PC-3 (cell line): ENCODE measurements at regions not wholly inside any gene's neighbourhood (a gene's known extent, or its start where the extent isn't known, plus 50 kb on each side); places are given as distances from the start of the nearest gene placed in this dataset.
"Not testable (repeated sequence)": the region's sequence is repeated elsewhere in the genome, so short reads cannot be mapped to it uniquely, and the experiment has no call there.

Experiments used
- ATAC-seq: fragments of 200-7000 bp; cut with Tn5 transposase; 2 replicates; pipeline ENCODE4 v1.9.1; 2020; ENCODE audit warnings: mild to moderate bottlenecking, moderate library complexity
- BruUV-seq: library from RNA; stranded (reverse); fragments of 400-500 nt; replicated peaks from 2 replicates; lab custom pipeline; 2021; lab: Mats Ljungman, UMichigan
- CTCF ChIA-PET: fragments of 300-600 bp; sonication (Branson Sonifier 250); formaldehyde crosslinking; loops from one replicate; lab custom pipeline; 2022; ENCODE audit warnings: antibody characterized with exemption; lab: Charles Lee
- POLR2A ChIA-PET: fragments of 300-600 bp; sonication (Branson Sonifier 250); formaldehyde crosslinking; loops from one replicate; lab custom pipeline; 2022; ENCODE audit warnings: antibody characterized with exemption; ENCODE audit not compliant: unreplicated experiment; lab: Charles Lee
- DNase-seq: peaks from one replicate; pipeline ENCODE4 v3.0.0-alpha.2; 2015
- H2AFZ ChIP-seq: fragments of 300-600 bp; sonication (generic); 2 replicates; pipeline ENCODE4 v1.6.0; 2016; ENCODE audit warnings: antibody characterized with exemption, low read length
- H3F3A ChIP-seq: fragments of 300-600 bp; sonication (generic); one replicate; pipeline ENCODE4 v1.6.0; 2017; ENCODE audit warnings: antibody characterized with exemption, low read length, control low read depth, mild to moderate bottlenecking; ENCODE audit not compliant: unreplicated experiment
- H3K27ac ChIP-seq: fragments of 300-600 bp; sonication (generic); 2 replicates; pipeline ENCODE4 v1.5.1; 2016; ENCODE audit warnings: mild to moderate bottlenecking, low read length
- H3K27me3 ChIP-seq: fragments of 300-600 bp; sonication (generic); 2 replicates; pipeline ENCODE4 v1.6.1; 2016; ENCODE audit warnings: low read length, mixed read lengths
- H3K36me3 ChIP-seq: fragments of 300-600 bp; sonication (generic); 2 replicates; pipeline ENCODE4 v1.6.1; 2016; ENCODE audit warnings: low read depth, mixed run types, low read length, mixed read lengths
- H3K4me1 ChIP-seq: fragments of 300-600 bp; sonication (generic); 2 replicates; pipeline ENCODE4 v1.5.1; 2016; ENCODE audit warnings: low read length; ENCODE audit not compliant: insufficient read depth
- H3K4me2 ChIP-seq: fragments of 300-600 bp; sonication (generic); 2 replicates; pipeline ENCODE4 v1.6.0; 2016; ENCODE audit warnings: low read length
- H3K4me3 ChIP-seq: fragments of 300-600 bp; sonication (generic); 2 replicates; pipeline ENCODE4 v1.5.1; 2016; ENCODE audit warnings: mild to moderate bottlenecking, low read length, mixed read lengths
- H3K79me2 ChIP-seq: fragments of 300-600 bp; sonication (generic); 2 replicates; pipeline ENCODE4 v1.6.1; 2017; ENCODE audit warnings: low read length, mixed read lengths
- H3K9ac ChIP-seq: fragments of 300-600 bp; sonication (generic); 2 replicates; pipeline ENCODE4 v1.6.0; 2016; ENCODE audit warnings: mild to moderate bottlenecking, low read length
- H3K9me2 ChIP-seq: fragments of 300-600 bp; sonication (generic); replicated peaks from 2 replicates; pipeline ENCODE4 v1.6.1; 2016; ENCODE audit warnings: mixed run types, low read length, mixed read lengths
- H3K9me3 ChIP-seq: fragments of 300-600 bp; sonication (generic); 2 replicates; pipeline ENCODE4 v1.6.1; 2016; ENCODE audit warnings: low read length, mixed read lengths
- H4K20me1 ChIP-seq: fragments of 300-600 bp; sonication (generic); 2 replicates; pipeline ENCODE4 v1.6.1; 2016; ENCODE audit warnings: low read length, mixed read lengths
- EZH2 ChIP-seq: fragments of 300-600 bp; sonication (generic); IDR thresholded peaks from one replicate; pipeline ENCODE4 v1.6.1; 2017; ENCODE audit warnings: antibody characterized with exemption, mild to moderate bottlenecking, low read length; ENCODE audit not compliant: unreplicated experiment
- EZH2phosphoT487 ChIP-seq: fragments of 300-600 bp; sonication (generic); IDR thresholded peaks from 2 replicates; pipeline ENCODE4 v1.6.1; 2018; ENCODE audit warnings: mild to moderate bottlenecking, antibody characterized with exemption, low read length, borderline replicate concordance
- intact Hi-C: fragments of 100-400 bp; cut with micrococcal nuclease; formaldehyde crosslinking; loops from 2 replicates; pipeline ENCODE4 v1.9.0; 2023
- TF ChIP-seq, protein P1 (sequence below): fragments of 300-600 bp; sonication (generic); conservative IDR thresholded peaks from 2 replicates; pipeline ENCODE4 v1.5.1; 2017; ENCODE audit warnings: antibody characterized with exemption, low read depth, mild to moderate bottlenecking, low read length

- no peaks in the 10 kb centered on the region for H3K36me3 ChIP-seq
- TF ChIP-seq, protein P1, sequence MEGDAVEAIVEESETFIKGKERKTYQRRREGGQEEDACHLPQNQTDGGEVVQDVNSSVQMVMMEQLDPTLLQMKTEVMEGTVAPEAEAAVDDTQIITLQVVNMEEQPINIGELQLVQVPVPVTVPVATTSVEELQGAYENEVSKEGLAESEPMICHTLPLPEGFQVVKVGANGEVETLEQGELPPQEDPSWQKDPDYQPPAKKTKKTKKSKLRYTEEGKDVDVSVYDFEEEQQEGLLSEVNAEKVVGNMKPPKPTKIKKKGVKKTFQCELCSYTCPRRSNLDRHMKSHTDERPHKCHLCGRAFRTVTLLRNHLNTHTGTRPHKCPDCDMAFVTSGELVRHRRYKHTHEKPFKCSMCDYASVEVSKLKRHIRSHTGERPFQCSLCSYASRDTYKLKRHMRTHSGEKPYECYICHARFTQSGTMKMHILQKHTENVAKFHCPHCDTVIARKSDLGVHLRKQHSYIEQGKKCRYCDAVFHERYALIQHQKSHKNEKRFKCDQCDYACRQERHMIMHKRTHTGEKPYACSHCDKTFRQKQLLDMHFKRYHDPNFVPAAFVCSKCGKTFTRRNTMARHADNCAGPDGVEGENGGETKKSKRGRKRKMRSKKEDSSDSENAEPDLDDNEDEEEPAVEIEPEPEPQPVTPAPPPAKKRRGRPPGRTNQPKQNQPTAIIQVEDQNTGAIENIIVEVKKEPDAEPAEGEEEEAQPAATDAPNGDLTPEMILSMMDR = no peak
- TF ChIP-seq EZH2 = no peak
- TF ChIP-seq EZH2phosphoT487 = no peak
- H3K9ac ChIP-seq = no peak overlapping the region
- intact Hi-C loops = no loop called here
- H3K79me2 ChIP-seq = no peaks in the 10 kb centered on the region
- CTCF ChIA-PET = no interaction called here
- no peaks in the 10 kb centered on the region for H3K9me3 ChIP-seq
- no peak overlapping the region for H3K4me2 ChIP-seq
- H3K4me3 ChIP-seq = no peak overlapping the region
- no peak for ATAC-seq
- H3K27me3 ChIP-seq = no peaks in the 10 kb centered on the region
- no peaks in the 10 kb centered on the region for H4K20me1 ChIP-seq
- no peaks in the 10 kb centered on the region for H3F3A ChIP-seq
- no peak for DNase-seq
- POLR2A ChIA-PET = no interaction called here
- H3K9me2 ChIP-seq = no peaks in the 10 kb centered on the region
- no peak overlapping the region for H2AFZ ChIP-seq
- no TSS peak for BruUV-seq
- H3K27ac ChIP-seq = no peak overlapping the region
- peaks cover 42% of the 10 kb centered on the region for H3K4me1 ChIP-seq
Observed at GRCh38 chr14:61611880-61612630, 83.3 kb upstream of the HIF1A start.

DNA sequence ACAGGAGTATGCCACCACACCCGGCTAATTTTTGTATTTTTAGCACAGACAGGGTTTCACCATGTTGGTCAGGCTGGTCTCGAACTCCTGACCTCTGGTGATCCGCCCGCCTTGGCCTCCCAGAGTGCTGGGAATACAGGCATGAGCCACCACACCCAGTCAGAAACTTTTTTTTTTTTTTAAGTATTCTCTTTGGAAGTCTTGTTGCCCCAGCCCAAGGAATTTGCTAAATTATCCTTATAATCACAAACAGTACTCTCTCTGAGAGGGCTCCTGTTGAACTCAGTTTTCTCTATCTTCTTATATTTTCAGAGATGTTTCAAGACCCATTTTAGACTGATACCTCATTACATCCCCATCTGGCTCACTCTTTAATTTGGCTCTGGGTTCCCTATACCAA is 82.3 kb upstream of the HIF1A start:
- H2AFZ ChIP-seq = not testable (repeated sequence)

DNA sequence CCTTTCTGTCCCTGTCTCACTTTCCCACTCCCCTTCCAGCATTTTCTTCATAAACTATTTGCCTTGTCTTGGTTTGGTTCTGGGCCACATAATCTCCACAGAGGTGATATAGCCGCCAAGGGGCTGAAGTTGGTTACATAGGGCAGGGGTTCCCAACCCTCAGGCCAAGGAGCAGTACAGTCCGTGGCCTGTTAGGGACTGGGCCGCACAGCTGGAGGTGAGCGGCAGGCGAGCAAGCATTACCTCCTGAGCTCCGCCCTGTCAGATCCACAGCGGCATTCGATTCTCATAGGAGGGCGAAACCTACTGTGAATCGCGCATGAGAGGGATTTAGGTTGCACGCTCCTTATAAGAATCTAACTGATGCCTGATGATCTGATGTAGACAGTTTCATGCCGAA is 80.6 kb upstream of the HIF1A start:
- DNase-seq (no peak), ATAC-seq (no peak)
- H3K4me2 ChIP-seq = no peak overlapping the region
- H3F3A ChIP-seq = no peaks in the 10 kb centered on the region
- H3K36me3 ChIP-seq = no peaks in the 10 kb centered on the region
- H3K4me1 ChIP-seq = peaks cover 26% of the 10 kb centered on the region
- H3K9me2 ChIP-seq = no peaks in the 10 kb centered on the region
- POLR2A ChIA-PET = no interaction called here
- H4K20me1 ChIP-seq = no peaks in the 10 kb centered on the region
- no peak overlapping the region for H3K4me3 ChIP-seq
- H3K9me3 ChIP-seq = no peaks in the 10 kb centered on the region
- CTCF ChIA-PET = no interaction called here
- no peaks in the 10 kb centered on the region for H3K27me3 ChIP-seq
- H3K27ac ChIP-seq = no peak overlapping the region
- TF ChIP-seq, protein P1 = no peak
- TF ChIP-seq EZH2 = no peak
- no peak for TF ChIP-seq EZH2phosphoT487
- H3K79me2 ChIP-seq = no peaks in the 10 kb centered on the region
- intact Hi-C loops = no loop called here
- no peak overlapping the region for H2AFZ ChIP-seq
- BruUV-seq = no TSS peak
- no peak overlapping the region for H3K9ac ChIP-seq

More for the DNA sequence above, 82.3 kb upstream of the HIF1A start:
- H3K27me3 ChIP-seq, H3K9ac ChIP-seq, DNase-seq, H3K4me2 ChIP-seq, POLR2A ChIA-PET, H3K79me2 ChIP-seq, H3K27ac ChIP-seq, intact Hi-C loops, H3K4me3 ChIP-seq, CTCF ChIA-PET, ATAC-seq, H3K9me2 ChIP-seq, H3F3A ChIP-seq, BruUV-seq, H4K20me1 ChIP-seq, H3K9me3 ChIP-seq, H3K36me3 ChIP-seq: not testable (repeated sequence)
- H3K4me1 ChIP-seq = peaks cover 43% of the 10 kb centered on the region
